ENCODE measurements at regions not wholly inside any gene's neighbourhood (a gene's known extent, or its start where the extent isn't known, plus 50 kb on each side); places are given as distances from the start of the nearest gene placed in this dataset.

GRCh38 chr9:84463272-84463671, 122.7 kb upstream of the SLC28A3 start:
- no peak for TF ChIP-seq CTCF (IDR thresholded peaks at IDR 0.05)
- ATAC-seq (ENCODE audit: insufficient number of reproducible peaks, low FRiP score, low read depth) (no peak), DNase-seq (ENCODE audit: low spot score) (no peak)
- Histone ChIP-seq H3K4me3 (no peak overlapping the region), H3K4me1 (ENCODE audit: control insufficient read depth in 1 of 2, low read depth in 2 of 2) (no peaks in the 10 kb centered on the region), H3K9me3 (no peaks in the 10 kb centered on the region), H3K27me3 (replicated peaks; ENCODE audit: insufficient read depth) (no peaks in the 10 kb centered on the region), H3K27ac (no peak overlapping the region), H3K36me3 (no peaks in the 10 kb centered on the region)

GRCh38 chr9:84466580-84467285, 126.2 kb upstream of the SLC28A3 start:
- no peak overlapping the region for H3K27ac ChIP-seq
- no peaks in the 10 kb centered on the region for H3K27me3 ChIP-seq (replicated peaks; ENCODE audit: insufficient read depth)
- H3K36me3 ChIP-seq = no peaks in the 10 kb centered on the region
- no peak for DNase-seq (ENCODE audit: low spot score)
- H3K4me3 ChIP-seq = no peak overlapping the region
- TF ChIP-seq CTCF (IDR thresholded peaks at IDR 0.05) = no peak
- H3K4me1 ChIP-seq (ENCODE audit: control insufficient read depth in 1 of 2, low read depth in 2 of 2) = no peaks in the 10 kb centered on the region
- no peak for ATAC-seq (ENCODE audit: insufficient number of reproducible peaks, low FRiP score, low read depth)
- no peaks in the 10 kb centered on the region for H3K9me3 ChIP-seq

GRCh38 chr9:84471816-84472215, 131.3 kb upstream of the SLC28A3 start:
- Histone ChIP-seq H3K27ac (no peak overlapping the region), H3K9me3 (no peaks in the 10 kb centered on the region), H3K4me3 (no peak overlapping the region), H3K4me1 (ENCODE audit: control insufficient read depth in 1 of 2, low read depth in 2 of 2) (no peaks in the 10 kb centered on the region), H3K36me3 (no peaks in the 10 kb centered on the region), H3K27me3 (replicated peaks; ENCODE audit: insufficient read depth) (no peaks in the 10 kb centered on the region)
- no peak for ATAC-seq (ENCODE audit: insufficient number of reproducible peaks, low FRiP score, low read depth)
- no peak for TF ChIP-seq CTCF (IDR thresholded peaks at IDR 0.05)
- DNase-seq (ENCODE audit: low spot score) = no peak

- no peak for TF ChIP-seq CTCF (IDR thresholded peaks at IDR 0.05)
- Histone ChIP-seq H3K9me3 (no peaks in the 10 kb centered on the region), H3K36me3 (no peaks in the 10 kb centered on the region), H3K27ac (no peak overlapping the region), H3K4me3 (no peak overlapping the region), H3K4me1 (ENCODE audit: control insufficient read depth in 1 of 2, low read depth in 2 of 2) (no peaks in the 10 kb centered on the region), H3K27me3 (replicated peaks; ENCODE audit: insufficient read depth) (no peaks in the 10 kb centered on the region)
- DNase-seq (ENCODE audit: low spot score) = no peak
- no peak for ATAC-seq (ENCODE audit: insufficient number of reproducible peaks, low FRiP score, low read depth)
Measured at GRCh38 chr9:84478996-84479395, 138.4 kb upstream of the SLC28A3 start.

- no peaks in the 10 kb centered on the region for H3K9me3 ChIP-seq
- H3K36me3 ChIP-seq = no peaks in the 10 kb centered on the region
- no peaks in the 10 kb centered on the region for H3K27me3 ChIP-seq (replicated peaks; ENCODE audit: insufficient read depth)
- H3K4me1 ChIP-seq (ENCODE audit: control insufficient read depth in 1 of 2, low read depth in 2 of 2) = no peaks in the 10 kb centered on the region
- H3K4me3 ChIP-seq = no peak overlapping the region
- ATAC-seq (ENCODE audit: insufficient number of reproducible peaks, low FRiP score, low read depth) = no peak
- DNase-seq (ENCODE audit: low spot score) = no peak
- no peak for TF ChIP-seq CTCF (IDR thresholded peaks at IDR 0.05)
- no peak overlapping the region for H3K27ac ChIP-seq
Measured at GRCh38 chr9:84480071-84480470, 139.5 kb upstream of the SLC28A3 start.
